DMS 273 (cell line): ENCODE measurements at regions not wholly inside any gene's neighbourhood (a gene's known extent, or its start where the extent isn't known, plus 50 kb on each side); places are given as distances from the start of the nearest gene placed in this dataset.

ENCODE experiments used
- DNase-seq: peaks from one replicate; lab custom pipeline; 2025; ENCODE audit not compliant: unreplicated experiment; lab: John Stamatoyannopoulos, UW

DNA sequence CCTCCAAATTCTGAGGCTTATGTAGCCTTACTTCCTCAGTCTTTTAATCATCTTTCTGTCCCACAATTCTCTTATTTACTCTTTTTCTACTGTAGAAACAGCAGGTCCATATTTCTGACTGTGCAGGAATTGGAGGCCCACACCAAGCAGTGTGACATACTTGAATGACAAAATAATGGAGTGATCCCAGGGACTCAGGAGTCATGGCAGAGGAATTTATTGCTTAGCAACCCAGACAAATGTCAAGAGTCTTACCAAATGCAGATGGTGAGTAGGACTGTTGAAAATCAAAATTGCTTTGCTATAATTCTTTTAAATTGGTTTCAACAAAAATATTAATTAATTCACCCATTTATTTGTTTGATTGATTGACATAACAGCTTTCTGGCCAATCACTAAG is 59.9 kb downstream of the HTR1B start:
- DNase-seq = no peak

- DNase-seq = no peak
Observed at GRCh38 chr6:77401231-77401630, 62.1 kb downstream of the HTR1B start.

GRCh38 chr6:77397561-77397960 is 65.7 kb downstream of the HTR1B start:
- no peak for DNase-seq

- no peak for DNase-seq
Observed at GRCh38 chr6:77389402-77389801, 73.9 kb downstream of the HTR1B start.

GRCh38 chr6:77383026-77383425 is 80.3 kb downstream of the HTR1B start:
- DNase-seq = no peak

GRCh38 chr6:77373955-77374354 is 89.3 kb downstream of the HTR1B start:
- no peak for DNase-seq

DNA sequence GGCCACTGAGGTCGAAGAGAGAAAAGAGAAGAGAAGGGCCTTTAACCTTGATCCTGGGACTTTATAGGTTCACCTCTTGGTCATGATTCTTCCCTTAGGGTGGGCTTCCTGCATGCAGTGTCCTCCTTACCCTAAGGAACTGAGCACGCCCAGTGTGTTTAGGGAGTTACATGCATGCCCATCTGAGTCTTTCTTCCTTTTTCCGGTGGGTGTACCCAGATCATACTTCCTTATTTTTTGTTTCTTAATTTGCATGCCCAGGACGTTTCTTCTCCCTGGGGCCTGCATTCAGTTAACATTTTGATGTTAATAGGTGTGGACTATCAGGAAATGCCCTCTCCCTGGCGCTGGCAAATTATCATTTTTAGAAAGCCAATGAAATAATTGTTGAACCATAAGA is 91.5 kb downstream of the HTR1B start:
- no peak for DNase-seq

DNA sequence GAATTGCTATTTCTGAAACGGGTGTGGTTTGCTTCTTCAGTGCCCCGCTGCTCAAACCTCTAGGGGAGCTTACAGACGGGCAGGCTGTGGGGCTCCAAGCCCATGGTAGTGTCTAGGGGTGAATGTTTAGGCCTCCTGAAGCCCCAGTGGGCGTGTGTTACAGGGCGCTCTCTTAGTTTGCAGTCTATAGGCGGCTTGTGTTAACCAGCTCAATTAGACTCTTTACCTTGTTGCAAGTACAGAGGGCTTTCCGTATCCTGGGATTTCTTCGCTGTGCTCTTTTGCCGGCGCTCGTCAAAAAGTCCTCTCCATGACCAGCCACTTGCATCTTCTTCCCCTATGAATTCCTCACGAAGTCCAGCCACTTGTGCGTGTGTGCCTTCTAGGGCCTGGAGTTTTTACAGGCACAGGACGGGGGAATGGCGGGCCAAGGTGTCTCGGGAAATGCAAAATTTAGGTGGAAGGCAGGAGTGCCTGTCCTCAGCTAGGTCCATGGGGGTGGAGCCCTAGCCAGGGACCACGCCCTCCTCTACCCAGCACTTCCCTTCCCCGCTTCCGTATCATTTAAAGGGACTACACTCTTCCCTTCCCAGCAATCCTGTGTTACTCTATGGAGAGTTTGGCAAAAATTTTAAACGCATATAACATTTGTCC is 94.5 kb downstream of the HTR1B start:
- DNase-seq = no peak

GRCh38 chr6:77366798-77367197 is 96.5 kb downstream of the HTR1B start:
- no peak for DNase-seq

- DNase-seq = no peak
Observed at GRCh38 chr6:77363702-77364101, 99.6 kb downstream of the HTR1B start.

DNA sequence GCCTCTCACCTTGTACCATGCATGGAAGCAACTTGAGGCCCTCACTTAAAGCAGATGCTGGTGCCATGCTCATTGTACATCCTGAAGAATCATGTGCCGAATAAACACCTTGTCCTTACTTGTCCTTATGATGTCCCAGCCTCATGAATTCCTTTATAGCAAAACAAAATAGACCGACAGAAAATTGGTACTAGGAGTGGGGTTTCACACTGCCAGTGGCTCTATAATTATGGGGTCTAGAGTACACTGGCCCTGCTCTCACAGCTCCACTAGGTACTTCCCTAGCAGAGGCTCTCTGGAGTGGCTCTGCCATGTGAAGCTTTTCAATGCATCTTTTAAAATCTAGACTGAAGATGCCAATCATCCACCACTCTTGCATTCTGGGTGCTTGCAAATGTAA is 101.2 kb downstream of the HTR1B start:
- DNase-seq = no peak

DNA sequence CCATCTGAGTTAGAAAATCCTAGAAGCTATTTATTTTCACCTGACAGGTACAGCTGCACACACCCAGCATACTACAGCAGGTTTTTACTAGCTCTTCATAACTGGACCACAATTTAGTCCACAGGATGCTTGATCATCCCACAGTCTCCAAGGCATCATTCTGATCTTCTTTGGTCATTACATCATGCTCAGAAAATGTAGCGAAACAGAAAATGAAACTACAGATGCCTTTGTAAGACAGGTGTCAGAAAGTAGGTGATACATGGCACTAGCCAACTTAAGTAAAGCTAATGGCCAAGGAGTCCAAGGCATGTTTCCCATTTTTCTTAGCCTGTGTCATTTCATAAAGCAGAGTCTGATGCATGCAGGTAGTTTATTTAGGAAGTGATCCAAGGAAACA is 102.3 kb downstream of the HTR1B start:
- DNase-seq = no peak

DNA sequence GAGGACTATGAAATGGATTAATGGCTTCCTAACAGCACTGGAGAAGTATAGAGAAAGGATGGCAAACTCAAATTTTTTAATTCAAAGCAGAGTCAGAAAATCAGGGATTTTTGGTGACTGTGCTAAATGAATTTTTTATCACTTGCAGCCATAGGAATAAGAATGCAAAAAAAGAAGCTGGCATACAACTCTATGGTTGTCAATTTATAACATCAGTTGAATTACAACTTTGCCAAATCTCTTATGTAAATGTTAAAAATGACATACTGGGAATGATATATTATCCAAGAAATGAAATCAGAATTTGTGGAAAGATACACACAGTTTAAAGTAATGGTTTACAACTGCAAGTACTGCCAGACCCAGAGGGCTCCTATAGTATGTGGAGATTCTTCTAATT is 106.5 kb downstream of the HTR1B start:
- DNase-seq = no peak

DNA sequence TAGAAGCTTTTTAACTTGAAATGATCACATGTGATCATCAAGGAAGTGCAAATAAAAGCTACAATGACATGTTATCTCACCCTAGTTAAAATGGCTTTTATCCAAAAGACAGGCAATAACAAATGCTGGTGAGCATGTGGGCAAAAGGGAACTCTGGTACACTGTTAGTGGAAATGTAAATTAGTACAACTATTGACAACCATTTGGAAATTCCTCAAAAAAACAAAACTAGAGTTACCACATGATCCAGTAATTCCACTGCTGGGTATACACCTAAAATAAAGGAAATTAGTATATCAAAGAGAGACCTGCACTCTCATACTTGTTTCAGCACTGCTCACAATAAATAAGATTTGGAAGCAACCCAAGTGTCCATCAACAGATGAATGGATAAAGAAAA is 108.7 kb downstream of the HTR1B start:
- DNase-seq = no peak

GRCh38 chr6:77353129-77353528 is 110.2 kb downstream of the HTR1B start:
- no peak for DNase-seq

- DNase-seq = no peak
Observed at GRCh38 chr6:77341058-77341986, 122.0 kb downstream of the HTR1B start.

GRCh38 chr6:77340331-77340730 is 123.0 kb downstream of the HTR1B start:
- no peak for DNase-seq

DNA sequence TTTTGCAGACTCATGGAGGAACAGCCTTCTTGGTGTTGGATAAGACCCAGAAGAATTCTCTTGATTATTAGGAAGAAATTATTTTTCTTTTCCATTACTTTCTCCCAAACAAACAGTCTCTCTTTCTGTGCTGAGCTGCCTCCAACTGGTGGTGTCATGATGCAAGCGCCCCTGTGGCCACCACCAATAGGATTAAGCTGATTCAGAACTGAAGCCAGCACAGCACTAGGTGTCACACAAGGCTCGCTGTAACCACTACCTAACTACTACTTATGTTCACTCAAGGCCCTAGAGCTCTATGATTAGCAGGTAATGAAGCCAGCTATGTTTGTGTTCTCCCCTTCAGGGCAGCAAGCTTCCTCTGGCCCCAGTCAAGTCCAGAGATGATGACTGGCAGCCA is 123.4 kb downstream of the HTR1B start:
- DNase-seq = no peak

- no peak for DNase-seq
Observed at GRCh38 chr6:77337392-77337791, 125.9 kb downstream of the HTR1B start.

- no peak for DNase-seq
Observed at GRCh38 chr6:77334093-77334492, 129.2 kb downstream of the HTR1B start.

- no peak for DNase-seq
Observed at GRCh38 chr6:77332915-77333623, 130.2 kb downstream of the HTR1B start.

DNA sequence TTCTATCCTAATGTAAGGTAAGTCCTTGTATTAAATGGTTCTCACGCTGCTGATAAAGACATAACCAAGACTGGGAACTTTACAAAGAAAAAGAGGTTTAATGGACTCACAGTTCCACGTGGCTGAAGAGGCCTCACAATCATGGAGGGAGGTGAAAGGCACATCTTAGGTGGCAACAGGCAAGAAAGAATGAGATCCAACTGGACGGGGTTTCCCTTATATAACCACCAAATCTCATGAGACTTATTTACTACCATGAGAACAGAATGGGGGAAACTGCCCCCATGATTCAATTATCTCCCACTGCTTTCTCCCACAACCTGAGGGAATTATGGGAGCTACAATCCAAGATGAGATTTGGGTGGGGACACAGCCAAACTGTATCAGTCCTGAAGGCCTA is 136.6 kb downstream of the HTR1B start:
- no peak for DNase-seq
